Epithelial cell of prostate (primary cell): ENCODE measurements at regions not wholly inside any gene's neighbourhood (a gene's known extent, or its start where the extent isn't known, plus 50 kb on each side); places are given as distances from the start of the nearest gene placed in this dataset.

ENCODE experiments used
- DNase-seq: peaks from one replicate; pipeline ENCODE4 v3.0.0-alpha.2; 2011; ENCODE audit warnings: low read depth, low spot score
- H3K27ac ChIP-seq: fragments of 450-650 bp; 2 replicates; pipeline ENCODE4 v1.5.1; 2017; ENCODE audit warnings: mild to moderate bottlenecking

DNA sequence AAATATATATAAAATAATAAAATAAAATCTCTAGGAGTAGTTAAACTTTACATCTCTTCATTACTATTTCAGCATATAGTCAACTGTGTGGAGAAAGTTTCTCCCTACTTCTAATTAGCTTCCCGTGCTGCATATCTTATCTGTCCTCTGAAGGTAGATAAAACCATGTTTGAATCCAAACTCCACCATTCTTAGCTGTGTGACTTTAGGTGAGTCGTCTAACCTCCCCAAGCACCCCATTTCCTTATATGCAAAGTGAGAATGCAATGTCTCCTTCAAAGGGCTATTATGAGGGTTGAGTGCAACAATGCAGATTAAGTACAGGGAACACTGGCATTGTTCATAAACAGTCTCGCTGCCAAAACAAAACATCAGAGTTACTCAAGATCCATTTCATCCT is 80.8 kb upstream of the DRD2 start:
- no peak for DNase-seq
- H3K27ac ChIP-seq, result no peak overlapping the region

DNA sequence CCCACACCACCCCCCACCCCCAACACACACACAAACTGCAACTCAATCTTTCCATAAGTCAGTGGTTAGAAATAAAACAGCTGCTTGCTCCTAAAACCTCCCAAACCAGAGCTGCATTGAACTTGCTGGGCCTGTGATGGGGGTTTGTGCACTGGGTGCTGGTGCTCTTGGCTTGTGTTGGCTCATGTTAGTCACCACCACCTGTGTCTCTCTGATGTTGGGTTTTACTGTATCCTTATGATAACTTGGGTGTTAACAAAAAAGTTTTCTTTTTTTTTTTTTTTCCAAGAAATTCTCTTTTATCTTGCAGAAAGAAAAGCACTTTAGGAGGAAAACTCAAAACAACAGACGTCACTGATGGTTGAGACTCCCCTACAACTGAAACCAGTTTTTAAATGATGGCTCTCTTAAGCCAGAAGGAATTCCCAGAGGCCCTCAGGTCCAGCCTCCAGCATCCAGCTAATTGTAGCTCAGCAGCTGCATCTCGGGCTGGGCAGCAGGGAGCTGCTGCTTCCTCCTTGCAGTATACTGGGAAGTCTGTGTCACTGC is 79.9 kb upstream of the DRD2 start:
- H3K27ac ChIP-seq, result no peak overlapping the region

DNA sequence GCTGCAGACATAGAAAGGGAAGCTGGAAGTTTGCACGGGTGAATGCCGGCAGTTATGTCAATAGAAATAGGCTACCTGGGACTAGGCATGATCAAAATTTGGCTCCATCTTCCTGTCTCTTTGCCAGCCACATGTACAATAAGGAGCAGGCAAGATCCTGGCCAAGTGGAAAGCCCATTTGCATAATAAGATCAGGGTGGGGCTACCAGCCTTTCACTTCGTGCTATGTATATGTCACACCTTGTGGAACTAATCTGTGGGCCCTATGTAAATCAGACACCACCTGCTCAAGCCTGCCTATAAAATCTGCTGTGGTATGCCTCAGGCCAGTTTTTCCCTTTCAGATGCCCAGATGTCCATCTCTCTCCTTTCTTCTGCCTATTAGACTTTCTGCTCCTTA is 79.3 kb upstream of the DRD2 start:
- DNase-seq, result peak; percentile 63
- no peak overlapping the region for H3K27ac ChIP-seq

More for the DNA sequence above, 79.9 kb upstream of the DRD2 start:
- DNase-seq, result no peak

DNA sequence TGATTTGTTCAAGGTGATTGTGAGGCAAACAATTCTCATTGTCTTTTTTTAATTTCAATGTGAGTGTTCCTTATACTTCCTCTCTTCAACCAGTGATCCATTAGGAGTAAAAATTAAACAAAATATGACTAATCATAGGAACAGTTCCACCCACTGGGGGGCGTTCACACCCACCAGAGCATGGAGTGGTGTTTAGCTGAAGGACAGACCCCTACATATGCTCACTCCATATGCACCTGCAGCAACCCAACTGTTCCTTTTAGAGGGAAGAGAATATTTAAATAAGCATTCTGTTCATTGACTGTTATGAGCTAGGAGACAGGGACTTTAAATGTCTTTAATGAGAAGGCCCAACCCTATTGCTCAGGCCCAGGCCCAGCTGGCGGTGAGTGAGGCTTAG is 78.7 kb upstream of the DRD2 start:
- DNase-seq, result no peak
- H3K27ac ChIP-seq, result no peak overlapping the region

DNA sequence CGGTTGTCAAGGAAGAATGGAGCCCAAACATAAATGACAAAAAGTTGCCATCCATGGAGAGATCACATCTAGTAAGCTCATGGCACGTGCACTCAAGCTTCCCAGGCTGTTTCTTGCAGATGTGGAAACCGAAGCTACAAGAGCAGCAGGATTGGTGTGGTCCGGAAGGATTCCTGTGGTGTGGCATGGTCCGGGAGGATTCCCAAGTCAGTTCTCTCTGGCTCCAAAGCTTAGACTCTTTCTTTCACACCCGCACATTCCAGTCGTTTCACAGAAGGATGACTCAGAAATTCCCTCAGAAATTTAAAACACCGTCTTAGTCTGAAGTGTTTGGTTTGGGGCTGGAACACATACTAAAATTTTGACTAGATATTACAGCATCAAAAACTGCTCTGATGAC is 78.0 kb upstream of the DRD2 start:
- no peak overlapping the region for H3K27ac ChIP-seq
- no peak for DNase-seq

DNA sequence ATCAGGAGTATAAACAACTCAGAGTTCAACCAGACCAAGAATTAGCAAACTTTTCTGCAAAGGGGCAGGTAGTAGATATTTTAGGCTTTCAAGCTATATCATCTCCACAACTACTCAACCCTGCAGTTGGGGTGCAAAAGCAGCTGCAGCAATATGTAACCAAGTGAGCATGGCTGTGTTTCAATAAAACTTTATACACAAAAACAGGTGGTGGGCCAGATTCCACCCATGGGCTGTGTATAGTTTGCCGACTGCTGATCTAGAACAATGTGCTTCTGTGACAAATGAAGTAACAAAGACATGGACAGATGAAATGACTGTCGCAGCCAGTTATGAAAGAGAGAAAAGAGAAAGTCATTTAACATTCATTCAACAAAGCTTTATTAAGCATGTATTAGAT is 77.1 kb upstream of the DRD2 start:
- no peak for DNase-seq
- H3K27ac ChIP-seq, result no peak overlapping the region

DNA sequence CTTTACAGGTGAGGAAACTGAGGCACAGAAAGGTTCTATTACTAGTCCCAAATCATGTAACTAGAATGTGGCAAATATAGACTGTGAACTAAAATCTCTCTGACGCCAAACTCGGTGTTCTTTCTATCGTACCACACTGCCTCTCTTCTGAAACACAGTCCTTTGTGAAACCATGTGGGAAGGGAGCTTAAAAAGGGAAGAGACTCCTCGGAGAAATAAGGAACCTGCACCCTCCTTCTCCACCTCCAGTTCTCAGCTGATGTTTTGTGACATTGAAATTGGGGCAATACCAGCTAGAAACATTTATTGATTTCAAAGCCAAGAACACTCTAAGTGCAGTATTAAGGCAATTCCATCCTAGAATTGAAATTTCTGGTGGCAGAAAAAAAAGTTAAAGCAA is 76.4 kb upstream of the DRD2 start:
- no peak for DNase-seq
- no peak overlapping the region for H3K27ac ChIP-seq

DNA sequence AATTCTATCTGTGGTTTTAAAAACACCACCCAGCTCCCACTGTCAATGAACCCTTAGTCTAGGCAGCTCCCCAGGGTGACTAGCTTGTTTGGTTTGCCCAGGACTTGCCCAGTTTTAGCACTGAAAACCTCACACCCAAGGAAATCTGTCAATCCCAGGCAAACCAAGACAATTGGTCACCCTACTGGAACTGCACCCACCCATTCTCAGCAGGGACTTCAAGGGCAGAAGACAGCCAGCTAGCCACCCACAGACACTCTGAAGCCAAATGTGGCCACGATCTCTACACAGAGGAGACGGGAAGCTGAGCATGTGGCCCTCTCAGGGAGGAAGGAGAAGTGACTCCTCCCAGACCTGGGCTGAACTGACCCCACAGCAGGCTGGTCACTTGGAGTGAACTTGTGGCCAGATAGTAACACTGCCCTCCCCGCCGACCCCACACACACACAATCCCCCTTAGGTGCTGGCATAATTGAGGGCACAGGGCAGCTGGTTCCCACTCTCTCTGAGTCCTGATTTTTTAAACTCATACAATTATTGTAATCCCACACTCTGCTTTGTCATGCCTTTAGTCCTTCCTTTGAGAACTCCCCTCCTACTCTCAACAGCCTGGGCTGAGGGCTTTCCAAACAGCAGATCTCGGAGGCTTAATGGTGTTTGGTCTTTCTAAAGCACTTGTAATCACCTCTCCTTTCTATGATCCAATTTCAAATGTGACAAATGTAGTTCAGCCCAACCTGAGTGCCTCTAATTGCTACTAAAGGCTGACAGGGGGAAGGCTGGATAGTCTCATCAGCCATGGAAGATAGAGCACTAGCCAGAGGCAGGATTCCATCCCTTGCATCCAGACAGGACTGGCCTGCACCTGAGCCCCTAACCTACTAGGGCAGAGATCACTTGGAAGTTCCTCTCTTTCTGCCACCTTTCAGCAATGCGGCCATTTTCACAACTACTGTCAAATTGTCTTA is 74.7 kb upstream of the DRD2 start:
- peak; percentile 44 for DNase-seq
- peak overlapping the region; percentile 61 for H3K27ac ChIP-seq

DNA sequence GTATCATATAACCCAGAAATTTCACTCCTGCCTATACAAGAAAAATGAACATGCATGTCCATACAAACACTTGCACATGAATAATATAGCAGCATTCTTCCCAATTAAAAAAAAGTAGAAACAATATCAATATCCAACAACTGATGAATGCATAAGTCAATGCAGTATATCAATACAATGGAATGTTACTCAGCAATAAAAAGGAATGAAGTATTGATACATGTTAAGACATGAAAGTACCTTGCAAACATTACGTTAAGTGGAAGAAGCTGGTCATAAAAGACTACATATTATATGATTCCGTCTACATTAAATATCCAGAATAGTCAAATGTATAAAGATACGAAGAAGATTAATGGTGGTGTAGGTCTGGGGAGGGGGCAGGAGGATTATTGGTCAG is 73.9 kb upstream of the DRD2 start:
- no peak for DNase-seq
- peak overlapping the region; percentile 61 for H3K27ac ChIP-seq

DNA sequence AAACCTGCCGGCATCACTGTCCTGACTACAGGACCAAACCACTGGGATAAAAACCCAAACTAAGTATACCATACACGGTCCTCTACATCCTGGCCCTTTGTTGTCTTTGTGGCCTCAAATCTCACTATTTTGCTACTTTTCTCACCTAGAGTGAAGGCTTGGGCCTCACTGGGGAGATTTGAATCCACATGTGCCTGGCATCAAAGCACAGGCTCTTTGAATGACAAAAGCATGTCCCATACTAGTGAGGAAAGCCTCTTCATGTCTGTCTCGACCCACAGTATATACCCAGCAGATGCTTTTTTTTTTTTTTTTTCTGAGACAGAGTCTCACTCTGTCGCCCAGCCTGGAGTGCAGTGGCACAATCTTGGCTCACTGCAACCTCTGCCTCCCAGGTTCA is 72.5 kb upstream of the DRD2 start:
- H3K27ac ChIP-seq, result no peak overlapping the region
- no peak for DNase-seq

DNA sequence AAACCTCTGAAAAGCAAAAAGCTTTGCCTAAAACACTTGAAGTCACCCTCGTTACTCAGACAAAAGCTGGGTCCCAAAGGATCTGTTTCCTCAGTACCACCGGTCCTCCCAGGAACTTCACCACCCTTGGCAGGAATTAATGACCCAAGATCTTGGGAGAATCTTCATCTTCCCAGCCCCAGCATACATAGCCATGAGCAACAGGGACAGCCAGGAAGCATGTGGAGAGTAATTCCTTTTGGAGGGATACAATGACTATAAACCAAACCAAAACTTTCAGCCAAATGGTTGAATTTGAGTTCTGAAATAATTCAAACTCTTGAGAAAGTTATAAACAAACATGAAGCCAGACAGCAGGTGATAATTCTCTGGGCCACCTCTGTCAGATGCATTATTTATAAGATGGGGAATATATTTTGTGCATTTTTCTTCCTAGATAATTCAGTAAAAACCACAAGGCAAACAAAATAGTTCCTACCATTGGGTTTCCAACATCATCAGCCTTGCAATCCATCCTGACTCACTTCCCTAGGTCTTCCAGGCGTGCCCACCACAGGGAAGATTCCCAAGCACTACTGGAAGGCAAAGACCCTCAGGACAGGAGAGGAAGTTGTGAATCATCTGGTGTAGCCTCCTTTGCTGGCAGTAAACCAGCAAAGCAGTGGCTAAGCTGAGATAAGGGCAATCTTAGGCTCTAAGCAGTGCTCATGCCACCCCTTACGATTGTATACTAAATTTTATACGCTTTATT is 71.7 kb upstream of the DRD2 start:
- DNase-seq, result no peak
- no peak overlapping the region for H3K27ac ChIP-seq

DNA sequence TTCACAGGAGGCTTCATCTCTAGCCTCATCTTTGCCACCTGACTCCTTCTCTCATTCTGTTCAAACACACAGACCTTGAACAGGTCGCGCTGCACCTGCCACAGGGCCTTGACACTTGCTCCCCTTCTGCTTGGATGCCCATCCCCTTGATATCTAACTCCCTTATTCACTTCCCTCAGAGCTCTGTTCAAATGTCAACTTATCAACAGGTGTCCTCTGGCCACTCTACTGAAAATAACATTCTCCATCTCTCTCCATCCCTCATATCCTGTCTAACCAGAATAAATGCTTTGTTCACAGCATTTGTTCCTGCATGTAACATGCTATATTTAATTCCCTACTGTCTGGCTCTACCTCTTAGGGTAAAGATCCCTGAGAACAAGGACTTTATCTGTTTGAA is 67.2 kb upstream of the DRD2 start:
- H3K27ac ChIP-seq, result no peak overlapping the region
- no peak for DNase-seq

DNA sequence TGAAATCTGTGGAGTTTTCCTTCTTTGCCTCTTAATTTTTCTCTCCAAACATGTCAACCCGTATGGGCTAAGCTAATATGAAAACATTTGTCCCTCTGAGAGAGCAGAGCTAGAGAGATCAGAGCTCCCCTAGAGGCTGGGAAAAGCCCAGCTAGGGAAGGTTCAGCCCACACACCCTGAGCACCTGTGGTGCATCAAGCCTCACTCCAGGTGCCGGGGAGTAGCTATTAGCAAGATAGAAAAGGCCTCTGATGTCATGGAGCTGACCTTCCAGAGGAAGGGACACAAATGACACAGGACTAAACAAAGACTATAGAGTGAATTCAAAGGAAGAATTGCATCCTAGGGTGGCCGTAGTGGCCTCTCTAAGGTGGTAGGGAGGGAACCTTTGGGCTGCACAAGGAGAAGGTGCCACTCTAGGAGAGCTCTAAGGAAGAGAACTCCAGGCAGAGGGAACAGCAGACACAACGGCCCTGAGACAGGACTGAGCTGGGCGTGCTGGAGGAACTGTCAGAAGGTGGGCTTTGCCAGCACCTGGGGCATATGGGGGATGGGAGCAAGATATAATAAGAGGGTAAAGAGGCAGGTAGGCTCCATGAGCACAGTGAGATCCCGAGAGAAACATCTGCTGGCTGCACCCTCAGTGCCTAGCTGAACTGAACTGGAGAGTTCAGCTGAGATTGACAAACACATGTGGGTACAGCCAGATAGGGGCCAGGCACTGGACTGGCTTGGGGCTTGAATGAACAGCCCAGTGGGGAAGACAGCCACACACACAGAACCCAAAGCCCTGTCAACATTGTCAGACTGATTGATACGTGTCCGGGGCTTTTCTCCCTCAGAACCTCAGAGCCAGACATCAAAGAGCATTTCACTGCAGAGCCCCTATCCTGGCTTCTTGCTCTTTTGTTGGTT is 65.5 kb upstream of the DRD2 start:
- DNase-seq, result no peak

DNA sequence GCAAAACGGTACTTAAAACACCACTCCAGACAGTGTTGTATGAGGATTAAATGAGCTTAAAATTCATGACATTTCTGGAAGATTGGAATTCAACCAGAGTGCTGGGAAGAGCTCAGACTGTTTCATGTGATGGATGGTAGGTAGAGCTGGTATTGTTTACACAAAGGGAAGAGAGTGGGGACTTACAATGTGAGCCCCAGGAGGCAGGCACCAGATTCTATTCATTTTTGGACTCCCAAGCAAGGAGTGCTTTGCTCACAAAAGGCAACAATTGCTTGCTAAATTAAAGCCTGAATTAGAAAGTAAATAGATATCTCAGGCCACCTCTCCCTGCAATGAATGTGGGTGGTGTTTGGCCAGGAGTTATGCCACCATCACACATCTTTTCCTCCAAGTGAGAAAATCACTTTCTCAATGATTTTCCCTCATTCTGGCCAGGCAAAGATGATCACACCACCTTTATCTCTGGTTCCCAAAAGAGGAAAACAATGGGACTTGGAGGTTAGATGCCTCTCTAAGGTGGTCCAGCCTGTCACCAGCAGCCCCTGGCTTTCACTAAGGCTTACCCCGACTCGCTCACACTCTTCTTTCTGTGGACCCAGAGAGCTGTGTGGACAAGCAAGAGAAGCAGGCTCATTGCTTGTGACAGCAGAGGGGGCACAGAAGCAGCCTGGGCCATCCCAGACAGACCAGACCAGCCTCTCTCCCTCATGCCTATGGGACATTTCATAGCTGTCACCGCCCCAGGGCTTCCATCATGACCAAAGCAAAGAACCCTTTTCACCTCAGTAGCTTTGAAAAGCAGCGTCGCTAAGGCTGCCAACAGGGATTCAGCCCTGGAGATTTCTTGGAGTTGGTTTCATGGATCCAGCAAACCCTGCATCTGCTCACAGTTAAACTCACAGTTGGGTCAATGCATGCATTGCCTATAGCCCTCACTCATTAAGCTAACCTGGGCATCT is 63.5 kb upstream of the DRD2 start:
- DNase-seq, result no peak
- no peak overlapping the region for H3K27ac ChIP-seq

More for the DNA sequence above, 65.5 kb upstream of the DRD2 start:
- H3K27ac ChIP-seq, result no peak overlapping the region

DNA sequence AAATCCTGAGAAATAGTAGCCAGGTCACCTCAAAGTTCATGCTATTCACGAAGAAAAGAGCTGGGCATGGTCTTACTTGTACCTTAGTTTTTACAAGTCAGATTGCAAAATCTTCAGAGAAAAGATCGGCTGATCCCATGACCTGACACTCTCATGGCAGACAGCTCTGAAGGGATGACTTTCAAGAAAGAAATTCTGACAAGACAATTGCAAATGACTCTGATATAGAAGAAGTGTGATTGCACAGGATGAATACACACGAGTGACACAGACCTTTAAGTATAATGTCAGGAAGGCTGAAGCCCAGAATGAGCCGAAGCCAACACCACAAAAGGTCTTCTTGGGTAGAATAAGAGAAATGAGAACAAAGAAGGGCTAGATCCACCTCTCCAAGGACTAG is 59.4 kb upstream of the DRD2 start:
- H3K27ac ChIP-seq, result no peak overlapping the region
- no peak for DNase-seq

DNA sequence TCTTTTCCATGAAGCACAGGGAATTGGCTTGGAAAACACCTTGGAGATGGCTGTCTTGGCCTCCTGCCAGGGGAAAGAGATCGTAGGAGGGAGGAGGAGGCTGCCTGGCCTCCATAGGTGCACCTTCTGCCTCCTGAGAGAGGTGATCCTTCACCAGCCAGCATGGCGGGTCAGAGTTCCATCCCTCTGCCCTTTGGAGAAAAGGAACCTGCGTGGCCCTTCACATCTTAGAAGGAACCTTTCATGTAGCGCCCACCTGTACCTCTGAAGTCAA is 58.2 kb upstream of the DRD2 start:
- no peak for DNase-seq
- H3K27ac ChIP-seq, result no peak overlapping the region

DNA sequence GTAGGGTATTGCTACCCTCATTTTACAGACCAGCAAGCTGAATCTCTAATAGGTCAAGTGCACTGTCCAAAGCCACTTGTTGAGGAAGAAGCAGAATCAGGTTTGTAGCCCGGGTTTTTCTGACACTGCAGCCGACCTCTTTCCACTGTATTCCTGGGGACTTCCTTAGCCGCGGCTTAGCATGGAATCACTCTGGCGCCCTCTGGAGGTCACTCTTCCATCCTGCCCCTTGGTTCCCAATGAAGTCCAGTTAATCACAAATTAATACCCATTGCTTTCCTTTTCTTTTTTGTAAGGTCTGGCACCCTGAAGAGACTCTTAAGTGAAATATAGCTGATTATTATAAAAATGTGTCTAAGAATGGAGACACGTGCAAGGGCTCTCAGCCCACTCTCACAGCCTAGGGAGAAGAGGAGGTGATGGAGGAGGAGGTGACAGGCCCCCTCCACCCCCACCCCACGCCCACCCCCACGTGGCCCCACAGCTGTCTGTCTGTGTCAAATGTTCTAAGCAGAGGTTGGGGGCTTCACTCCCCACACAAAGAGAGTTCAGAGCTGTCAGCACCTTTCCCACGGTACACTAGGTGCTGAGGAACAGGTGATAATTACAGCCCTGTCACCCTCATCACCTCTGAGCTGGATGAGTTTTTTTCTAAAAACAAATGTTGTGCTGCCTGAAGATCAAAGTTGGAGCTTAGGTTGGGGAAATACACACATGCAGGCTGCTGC is 57.7 kb upstream of the DRD2 start:
- DNase-seq, result no peak
- no peak overlapping the region for H3K27ac ChIP-seq

DNA sequence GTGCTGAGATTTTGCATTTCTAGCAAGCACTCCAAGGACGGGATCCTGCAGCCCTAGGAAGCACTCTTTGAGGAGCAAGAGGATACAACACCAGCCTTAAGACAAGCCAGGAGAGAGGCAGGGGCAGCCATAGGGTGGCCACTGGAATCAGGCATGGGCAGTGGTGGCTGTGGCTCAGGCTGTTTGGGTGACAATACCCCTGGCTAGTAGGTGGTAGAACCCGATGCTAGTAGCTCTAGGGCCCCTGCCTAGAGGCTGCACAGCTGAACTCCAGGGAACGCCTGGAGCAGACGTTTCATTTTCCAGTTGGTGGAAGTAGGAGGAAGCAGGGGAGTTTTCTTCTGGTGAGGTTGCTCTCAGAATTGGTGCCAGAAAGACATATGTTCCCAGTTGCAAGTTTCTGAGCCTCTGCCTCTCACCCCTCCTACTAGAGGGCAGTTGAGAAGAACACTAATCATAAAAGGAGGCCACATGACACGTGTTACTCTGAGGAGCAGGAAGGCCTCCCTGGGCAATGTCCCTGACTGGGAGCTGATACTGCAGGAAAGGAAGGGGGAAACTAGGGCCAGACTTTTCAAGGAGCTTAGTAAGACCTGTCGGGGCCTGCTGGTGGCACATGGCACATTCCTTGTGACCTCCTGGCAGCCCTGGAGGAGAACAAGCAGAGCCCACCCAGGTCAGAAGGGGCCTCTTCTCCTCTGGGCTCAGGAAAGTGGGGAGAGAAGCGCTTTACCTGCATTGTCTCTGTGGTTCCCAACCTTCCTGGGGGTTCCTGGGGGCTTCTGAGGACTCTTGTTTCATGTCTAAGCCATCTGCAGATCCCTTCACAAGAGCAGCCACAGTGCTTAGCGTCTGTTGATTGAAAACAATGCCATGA is 56.6 kb upstream of the DRD2 start:
- H3K27ac ChIP-seq, result no peak overlapping the region
- no peak for DNase-seq
